OCI-LY1 (cell line): ENCODE measurements at regions not wholly inside any gene's neighbourhood (a gene's known extent, or its start where the extent isn't known, plus 50 kb on each side); places are given as distances from the start of the nearest gene placed in this dataset.

Experiments used
- CTCF ChIP-seq: fragments of 200-600 bp; sonication (generic), shearing (Covaris generic); IDR thresholded peaks from 2 replicates; pipeline ENCODE4 v1.5.1; 2017; ENCODE audit warnings: mild to moderate bottlenecking, antibody characterized with exemption, low read length, moderate library complexity, mixed read lengths
- EZH2 ChIP-seq: fragments of 200-600 bp; sonication (generic), shearing (Covaris generic); IDR thresholded peaks from 2 replicates; pipeline ENCODE4 v1.8.0; 2017; ENCODE audit warnings: borderline replicate concordance, mixed run types, mild to moderate bottlenecking, antibody characterized with exemption, low read length, moderate library complexity, mixed read lengths

GRCh38 chr1:239458144-239458500 lies 71.8 kb downstream of the CHRM3 start:
- TF ChIP-seq CTCF, result no peak
- TF ChIP-seq EZH2, result no peak
